Mesenchymal stem cell (in vitro differentiated cells and primary cell): ENCODE measurements at regions not wholly inside any gene's neighbourhood (a gene's known extent, or its start where the extent isn't known, plus 50 kb on each side); places are given as distances from the start of the nearest gene placed in this dataset.

Experiments
- DNase-seq: peaks from one replicate; pipeline ENCODE4 v3.0.0-alpha.2; 2013
- H2AFZ ChIP-seq: one replicate; pipeline ENCODE4 v1.6.1; 2013; ENCODE audit warnings: low read depth, mild to moderate bottlenecking, control low read depth, inconsistent platforms, low read length, moderate library complexity
- H2AK5ac ChIP-seq: 2 replicates; pipeline ENCODE4 v1.6.1; 2013; ENCODE audit warnings: low read length, moderate library complexity, mild to moderate bottlenecking, inconsistent platforms; ENCODE audit not compliant: severe bottlenecking
- H2BK120ac ChIP-seq: one replicate; pipeline ENCODE4 v1.6.1; 2013; ENCODE audit warnings: low read depth, mild to moderate bottlenecking, inconsistent platforms, low read length, moderate library complexity
- H2BK12ac ChIP-seq, 2 experiments: one replicate each; pipeline ENCODE4 v1.6.1; 2013; ENCODE audit warnings: inconsistent platforms in 2 of 2, low read length in 2 of 2, mild to moderate bottlenecking in 2 of 2, moderate library complexity in 2 of 2, control low read depth in 1 of 2
- H2BK15ac ChIP-seq: one replicate; pipeline ENCODE4 v1.6.1; 2013; ENCODE audit warnings: mild to moderate bottlenecking, low read depth, inconsistent platforms; ENCODE audit not compliant: poor library complexity, severe bottlenecking
- H2BK5ac ChIP-seq: 2 replicates; pipeline ENCODE4 v1.6.1; 2013; ENCODE audit warnings: low read depth, mild to moderate bottlenecking, low read length, control low read depth, inconsistent platforms; ENCODE audit not compliant: poor library complexity, severe bottlenecking
- H3K14ac ChIP-seq, 2 experiments: one replicate each; pipeline ENCODE4 v1.6.1; 2013; ENCODE audit warnings: inconsistent platforms in 2 of 2, low read length in 2 of 2, control low read depth in 1 of 2, mild to moderate bottlenecking in 1 of 2, moderate library complexity in 1 of 2
- H3K18ac ChIP-seq, 2 experiments: one replicate each; pipeline ENCODE4 v1.6.1; 2013; ENCODE audit warnings: inconsistent platforms in 2 of 2, low read length in 2 of 2, control low read depth in 1 of 2, low read depth in 1 of 2, mild to moderate bottlenecking in 1 of 2
- H3K23ac ChIP-seq, 2 experiments: one replicate each; pipeline ENCODE4 v1.6.1; 2013; ENCODE audit warnings: inconsistent platforms in 2 of 2, low read length in 2 of 2, mild to moderate bottlenecking in 2 of 2, moderate library complexity in 2 of 2, control low read depth in 1 of 2
- H3K27ac ChIP-seq: 2 replicates; pipeline ENCODE4 v1.5.1; 2013; ENCODE audit warnings: mild to moderate bottlenecking, moderate library complexity, low read length, control low read depth, inconsistent platforms; ENCODE audit not compliant: poor library complexity, severe bottlenecking
- H3K27me3 ChIP-seq, 2 experiments: 2 replicates each; pipeline versions ENCODE4 v1.6.1 to v1.7.0; 2013; ENCODE audit warnings: low read length in 2 of 2, mild to moderate bottlenecking in 2 of 2, moderate library complexity in 2 of 2, control low read depth in 1 of 2, inconsistent platforms in 1 of 2; ENCODE audit not compliant: control insufficient read depth in 1 of 2, insufficient read depth in 1 of 2
- H3K36me3 ChIP-seq, 2 experiments: 2 replicates each; pipeline versions ENCODE4 v1.6.1 to v1.7.0; 2013; ENCODE audit warnings: low read length in 2 of 2, control low read depth in 1 of 2, inconsistent platforms in 1 of 2, low read depth in 1 of 2, mild to moderate bottlenecking in 1 of 2; ENCODE audit not compliant: insufficient read depth in 2 of 2, control insufficient read depth in 1 of 2
- H3K4ac ChIP-seq, 2 experiments: one replicate each; pipeline ENCODE4 v1.6.1; 2013; ENCODE audit warnings: inconsistent platforms in 2 of 2, low read length in 2 of 2, mild to moderate bottlenecking in 2 of 2, moderate library complexity in 2 of 2, control low read depth in 1 of 2, low read depth in 1 of 2
- H3K4me1 ChIP-seq: 2 replicates; pipeline ENCODE4 v1.6.1; 2013; ENCODE audit warnings: low read depth, low read length, control low read depth; ENCODE audit not compliant: control insufficient read depth, insufficient read depth
- H3K4me2 ChIP-seq: 2 replicates; pipeline ENCODE4 v1.6.1; 2013; ENCODE audit warnings: low read length, mild to moderate bottlenecking, inconsistent platforms; ENCODE audit not compliant: poor library complexity, severe bottlenecking
- H3K4me3 ChIP-seq, 2 experiments: 2 replicates each; pipeline versions ENCODE4 v1.5.1 to v1.7.0; 2013; ENCODE audit warnings: low read length in 2 of 2, mild to moderate bottlenecking in 2 of 2, control low read depth in 1 of 2, low read depth in 1 of 2; ENCODE audit not compliant: insufficient read depth in 1 of 2
- H3K79me1 ChIP-seq: replicated peaks from 2 replicates; pipeline ENCODE4 v1.6.1; 2013; ENCODE audit warnings: mild to moderate bottlenecking, control low read depth, low read length, inconsistent platforms; ENCODE audit not compliant: poor library complexity, severe bottlenecking
- H3K9ac ChIP-seq: 2 replicates; pipeline ENCODE4 v1.7.0; 2013; ENCODE audit warnings: mild to moderate bottlenecking, low read length, moderate library complexity
- H3K9me3 ChIP-seq: 2 replicates; pipeline ENCODE4 v1.7.0; 2013; ENCODE audit warnings: mild to moderate bottlenecking, low read length; ENCODE audit not compliant: control insufficient read depth
- H4K8ac ChIP-seq: one replicate; pipeline ENCODE4 v1.6.1; 2013; ENCODE audit warnings: inconsistent platforms, mild to moderate bottlenecking, low read length, moderate library complexity
- H4K91ac ChIP-seq: one replicate; pipeline ENCODE4 v1.6.1; 2013; ENCODE audit warnings: mild to moderate bottlenecking, low read length, inconsistent platforms
- WGBS: methylation state at CpG from one replicate; pipeline ENCODE4 v1.1.7; 2013; ENCODE audit warnings: mixed read lengths; 5-methylcytosine and 5-hydroxymethylcytosine counted together

- no peak overlapping the region for H3K18ac ChIP-seq
- no peak overlapping the region for H4K91ac ChIP-seq
- no peak overlapping the region for H3K4ac ChIP-seq
- H3K36me3 ChIP-seq = no peaks in the 10 kb centered on the region
- no peaks in the 10 kb centered on the region for H3K27me3 ChIP-seq
- no peak overlapping the region for H3K4me2 ChIP-seq
- DNase-seq = no peak
- H2BK15ac ChIP-seq = no peak overlapping the region
- H2AFZ ChIP-seq = no peak overlapping the region
- no peak overlapping the region for H2BK120ac ChIP-seq
- H2BK12ac ChIP-seq = no peak overlapping the region
- H3K9ac ChIP-seq = no peak overlapping the region
- H3K23ac ChIP-seq = no peak overlapping the region
- peaks cover 1% of the 10 kb centered on the region for H3K79me1 ChIP-seq
- no peak overlapping the region for H3K4me3 ChIP-seq
- H2AK5ac ChIP-seq = no peak overlapping the region
- no peak overlapping the region for H4K8ac ChIP-seq
- no peak overlapping the region for H3K14ac ChIP-seq
- WGBS = 100% methylated on average over 1 of the region's 1 CpG
- H3K9me3 ChIP-seq = peaks cover 6% of the 10 kb centered on the region
- peaks cover 5% of the 10 kb centered on the region for H3K4me1 ChIP-seq
- no peak overlapping the region for H2BK5ac ChIP-seq
- H3K27ac ChIP-seq = no peak overlapping the region
Observed at GRCh38 chr10:60660625-60661024, 117.7 kb upstream of the CDK1 start.

DNA sequence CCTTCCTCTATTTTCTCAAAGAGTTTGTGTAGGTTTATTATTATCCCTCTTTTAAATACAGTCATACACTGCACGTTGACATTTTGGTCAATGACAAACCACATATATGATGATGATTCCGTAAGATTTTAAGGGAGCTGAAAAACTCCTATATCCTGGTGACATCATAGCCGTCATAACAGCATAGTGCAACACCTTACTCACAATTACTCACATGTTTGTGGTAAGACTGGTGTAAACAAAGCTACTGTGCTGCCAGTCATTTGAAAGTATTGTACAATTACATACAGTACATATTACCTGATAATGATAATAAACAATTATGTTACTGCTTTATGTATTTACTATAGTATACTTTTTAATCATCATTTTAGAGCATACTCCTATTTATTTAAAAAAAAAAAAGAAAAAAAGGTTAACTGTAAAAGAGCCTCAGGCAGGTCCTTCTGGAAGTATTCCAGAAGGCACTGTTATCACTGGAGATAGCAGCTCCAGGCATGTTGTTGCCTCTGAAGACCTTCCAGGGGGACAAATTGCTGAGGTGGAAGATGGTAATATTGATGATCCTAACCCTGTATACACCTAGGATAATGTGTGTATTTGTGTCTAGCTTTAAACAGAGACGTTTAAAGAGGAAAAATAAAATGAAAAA is 123.3 kb upstream of the CDK1 start:
- Histone ChIP-seq H3K18ac (no peak overlapping the region), H3K9ac (no peak overlapping the region), H4K8ac (no peak overlapping the region), H2BK12ac (no peak overlapping the region), H3K4me3 (no peak overlapping the region), H3K23ac (no peak overlapping the region), H4K91ac (no peak overlapping the region), H2BK120ac (no peak overlapping the region), H3K4me2 (no peak overlapping the region), H2AK5ac (no peak overlapping the region), H3K27ac (no peak overlapping the region), H2AFZ (no peak overlapping the region), H3K36me3 (no peaks in the 10 kb centered on the region), H3K4ac (no peak overlapping the region), H2BK5ac (no peak overlapping the region), H3K14ac (no peak overlapping the region), H3K79me1 (no peaks in the 10 kb centered on the region), H3K9me3 (peaks cover 6% of the 10 kb centered on the region), H2BK15ac (no peak overlapping the region), H3K27me3 (no peaks in the 10 kb centered on the region), H3K4me1 (no peaks in the 10 kb centered on the region)
- 13% methylated on average over 3 of the region's 4 CpGs for WGBS
- DNase-seq = peak; percentile 64

DNA sequence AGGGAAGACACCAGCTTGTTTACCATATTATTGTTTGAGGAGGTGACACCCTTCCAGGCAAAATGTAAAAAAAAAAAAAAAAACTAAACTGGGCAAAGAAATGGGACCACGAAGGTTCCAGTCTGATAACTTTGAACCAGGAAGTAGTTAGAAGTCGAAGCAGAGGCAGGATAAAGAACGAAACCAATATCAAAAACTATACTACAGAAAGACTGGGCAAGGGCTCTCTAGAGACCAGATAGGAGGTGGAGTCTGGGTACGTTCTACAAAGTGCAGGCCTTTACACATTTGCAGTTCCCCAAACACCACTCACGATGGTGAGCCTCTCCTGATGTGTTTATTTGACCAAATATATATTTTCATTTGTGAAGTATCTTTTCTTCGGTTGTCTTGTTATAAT is 125.7 kb upstream of the CDK1 start:
- Histone ChIP-seq H3K18ac (no peak overlapping the region), H4K8ac (no peak overlapping the region), H3K4me2 (no peak overlapping the region), H3K4me3 (no peak overlapping the region), H2BK15ac (no peak overlapping the region), H2BK120ac (no peak overlapping the region), H3K9me3 (no peaks in the 10 kb centered on the region), H3K36me3 (no peaks in the 10 kb centered on the region), H2BK12ac (no peak overlapping the region), H3K27me3 (no peaks in the 10 kb centered on the region), H3K27ac (no peak overlapping the region), H3K79me1 (no peaks in the 10 kb centered on the region), H3K9ac (no peak overlapping the region), H3K4me1 (no peaks in the 10 kb centered on the region), H2AK5ac (no peak overlapping the region), H3K14ac (no peak overlapping the region), H2BK5ac (no peak overlapping the region), H4K91ac (no peak overlapping the region), H3K4ac (no peak overlapping the region), H3K23ac (no peak overlapping the region), H2AFZ (no peak overlapping the region)
- DNase-seq = no peak
- WGBS = no CpG with 5 or more reads among the region's 6 CpGs

DNA sequence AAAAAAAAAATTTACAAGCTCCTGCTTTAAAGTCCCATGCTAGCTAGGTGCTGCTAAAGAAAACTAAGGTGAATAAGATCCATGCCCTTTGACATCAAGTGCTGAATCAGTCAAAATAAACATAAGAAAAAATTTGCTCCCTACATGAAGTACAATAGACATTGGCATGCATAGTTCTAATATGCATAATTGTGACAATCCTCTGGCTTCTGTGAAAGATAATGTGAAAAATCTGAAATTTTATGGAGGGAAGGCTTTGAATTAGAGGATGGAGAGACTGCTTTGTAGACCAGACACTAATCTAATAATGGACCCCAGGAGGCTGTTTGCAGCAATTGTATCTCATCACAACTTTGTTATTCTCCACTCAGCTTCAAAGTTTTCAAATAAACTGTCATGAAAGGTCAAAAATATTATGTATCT is 127.9 kb upstream of the CDK1 start:
- H4K91ac ChIP-seq = no peak overlapping the region
- no peak overlapping the region for H3K4ac ChIP-seq
- H3K9ac ChIP-seq = no peak overlapping the region
- H3K18ac ChIP-seq = peak overlapping the region in 1 of 2 experiments; percentile 57
- no peak overlapping the region for H3K4me3 ChIP-seq
- no peak overlapping the region for H3K27ac ChIP-seq
- no peak overlapping the region for H3K23ac ChIP-seq
- no peaks in the 10 kb centered on the region for H3K27me3 ChIP-seq
- H2AFZ ChIP-seq = no peak overlapping the region
- H3K4me2 ChIP-seq = no peak overlapping the region
- H2BK15ac ChIP-seq = no peak overlapping the region
- no peak overlapping the region for H4K8ac ChIP-seq
- DNase-seq = no peak
- H2AK5ac ChIP-seq = no peak overlapping the region
- H3K4me1 ChIP-seq = no peaks in the 10 kb centered on the region
- H3K14ac ChIP-seq = no peak overlapping the region
- H2BK5ac ChIP-seq = no peak overlapping the region
- H3K36me3 ChIP-seq = no peaks in the 10 kb centered on the region
- H3K79me1 ChIP-seq = no peaks in the 10 kb centered on the region
- H2BK120ac ChIP-seq = no peak overlapping the region
- H3K9me3 ChIP-seq = no peaks in the 10 kb centered on the region
- no peak overlapping the region for H2BK12ac ChIP-seq
